ENCODE measurements at regions not wholly inside any gene's neighbourhood (a gene's known extent, or its start where the extent isn't known, plus 50 kb on each side); places are given as distances from the start of the nearest gene placed in this dataset.

- TF ChIP-seq CTCF (IDR thresholded peaks at IDR 0.05) (no peak), POLR2A (IDR thresholded peaks at IDR 0.05) (no peak), POLR2AphosphoS5 (IDR thresholded peaks at IDR 0.05) (no peak), EP300 (IDR thresholded peaks at IDR 0.05) (no peak)
These were observed 109.6 kb upstream of the NIPBL start for GRCh38 chr5:36766981-36767380.

All from upper lobe of left lung (tissue), 4 donors.